ENCODE measurements at regions not wholly inside any gene's neighbourhood (a gene's known extent, or its start where the extent isn't known, plus 50 kb on each side); places are given as distances from the start of the nearest gene placed in this dataset.

DNA sequence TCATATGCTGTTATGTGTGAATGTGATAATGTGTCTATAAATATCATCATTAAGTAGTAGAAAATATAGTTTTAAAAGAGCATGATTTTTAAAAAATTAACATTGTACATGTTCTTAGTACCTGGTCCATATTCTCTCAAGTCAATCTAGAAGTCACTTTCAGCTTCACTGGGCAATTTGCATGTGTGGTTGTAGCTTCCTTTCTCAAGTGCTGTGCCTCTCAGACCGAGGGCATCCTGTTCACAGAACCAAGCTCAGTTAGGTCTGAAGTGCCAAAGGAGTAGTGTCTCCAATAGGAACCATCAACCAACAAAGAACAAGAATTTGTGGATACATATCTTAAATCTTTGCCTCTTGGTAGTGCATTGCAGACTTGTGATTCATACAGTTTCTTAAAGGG, 541.8 kb upstream of the SLC10A2 start:
- TF ChIP-seq POLR2A (IDR thresholded peaks at IDR 0.05) (no peak), EP300 (IDR thresholded peaks at IDR 0.05) (no peak)
- TF ChIP-seq, protein P1, sequence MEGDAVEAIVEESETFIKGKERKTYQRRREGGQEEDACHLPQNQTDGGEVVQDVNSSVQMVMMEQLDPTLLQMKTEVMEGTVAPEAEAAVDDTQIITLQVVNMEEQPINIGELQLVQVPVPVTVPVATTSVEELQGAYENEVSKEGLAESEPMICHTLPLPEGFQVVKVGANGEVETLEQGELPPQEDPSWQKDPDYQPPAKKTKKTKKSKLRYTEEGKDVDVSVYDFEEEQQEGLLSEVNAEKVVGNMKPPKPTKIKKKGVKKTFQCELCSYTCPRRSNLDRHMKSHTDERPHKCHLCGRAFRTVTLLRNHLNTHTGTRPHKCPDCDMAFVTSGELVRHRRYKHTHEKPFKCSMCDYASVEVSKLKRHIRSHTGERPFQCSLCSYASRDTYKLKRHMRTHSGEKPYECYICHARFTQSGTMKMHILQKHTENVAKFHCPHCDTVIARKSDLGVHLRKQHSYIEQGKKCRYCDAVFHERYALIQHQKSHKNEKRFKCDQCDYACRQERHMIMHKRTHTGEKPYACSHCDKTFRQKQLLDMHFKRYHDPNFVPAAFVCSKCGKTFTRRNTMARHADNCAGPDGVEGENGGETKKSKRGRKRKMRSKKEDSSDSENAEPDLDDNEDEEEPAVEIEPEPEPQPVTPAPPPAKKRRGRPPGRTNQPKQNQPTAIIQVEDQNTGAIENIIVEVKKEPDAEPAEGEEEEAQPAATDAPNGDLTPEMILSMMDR (IDR thresholded peaks at IDR 0.05): no peak
